HUES48 (cell line): ENCODE measurements at regions not wholly inside any gene's neighbourhood (a gene's known extent, or its start where the extent isn't known, plus 50 kb on each side); places are given as distances from the start of the nearest gene placed in this dataset.
"Not testable (repeated sequence)": the region's sequence is repeated elsewhere in the genome, so short reads cannot be mapped to it uniquely, and the experiment has no call there.

ENCODE experiments used
- H3K27ac ChIP-seq: one replicate; pipeline ENCODE4 v1.7.0; 2013; ENCODE audit warnings: low read depth, low read length, inconsistent platforms
- H3K27me3 ChIP-seq: 2 replicates; pipeline ENCODE4 v1.6.1; 2013; ENCODE audit warnings: mild to moderate bottlenecking, low read length; ENCODE audit not compliant: control insufficient read depth, insufficient read depth
- H3K36me3 ChIP-seq: 2 replicates; pipeline ENCODE4 v1.6.1; 2013; ENCODE audit warnings: low read length; ENCODE audit not compliant: control insufficient read depth, insufficient read depth
- H3K4me1 ChIP-seq: 2 replicates; pipeline ENCODE4 v1.6.1; 2013; ENCODE audit warnings: mild to moderate bottlenecking, low read length; ENCODE audit not compliant: control insufficient read depth, insufficient read depth
- H3K4me3 ChIP-seq: 2 replicates; pipeline ENCODE4 v1.5.1; 2013; ENCODE audit warnings: mild to moderate bottlenecking, low read depth, low read length
- H3K9ac ChIP-seq: 2 replicates; pipeline ENCODE4 v1.6.1; 2013; ENCODE audit warnings: mild to moderate bottlenecking, low read depth, low read length, moderate library complexity
- H3K9me3 ChIP-seq: 2 replicates; pipeline ENCODE4 v1.6.1; 2013; ENCODE audit warnings: low read length; ENCODE audit not compliant: control insufficient read depth, insufficient read depth

DNA sequence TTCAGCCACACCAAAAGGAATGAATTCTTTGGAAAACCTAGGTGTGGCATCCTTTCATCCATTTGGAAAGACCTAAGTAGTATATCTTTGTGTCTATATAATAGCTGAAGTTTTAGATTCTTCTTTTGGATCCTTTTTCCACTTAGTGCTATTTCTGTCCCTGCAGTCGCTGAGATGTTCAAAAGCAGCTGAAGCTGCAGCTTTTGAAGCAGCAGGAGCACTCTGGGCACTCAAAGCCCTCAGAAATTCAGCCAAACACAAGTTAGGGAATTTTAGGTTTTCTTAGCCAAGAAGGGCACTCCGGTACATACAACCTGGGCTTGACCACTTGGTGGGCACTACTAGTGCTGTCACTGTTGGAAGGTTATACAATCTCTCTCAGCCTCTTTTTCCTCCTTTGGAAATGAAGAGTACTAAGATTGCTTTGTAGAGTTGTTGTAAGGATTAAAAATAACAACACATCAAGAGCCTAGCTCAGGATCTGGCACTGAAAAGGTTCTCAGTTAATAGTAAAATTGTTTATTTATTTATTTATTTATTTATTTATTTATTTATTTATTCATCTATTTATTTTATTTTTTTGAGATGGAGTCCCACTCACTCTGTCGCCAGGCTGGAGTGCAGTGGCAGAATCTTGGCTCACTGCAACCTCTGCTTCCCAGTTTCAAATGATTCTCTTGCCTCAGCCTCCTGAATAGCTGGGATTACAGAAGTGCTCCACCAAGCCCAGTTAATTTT, 71.9 kb upstream of the SLC22A16 start:
- H3K4me1 ChIP-seq = peaks cover 10% of the 10 kb centered on the region
- no peaks in the 10 kb centered on the region for H3K27me3 ChIP-seq
- no peaks in the 10 kb centered on the region for H3K36me3 ChIP-seq
- no peak overlapping the region for H3K9ac ChIP-seq
- no peaks in the 10 kb centered on the region; the same call in 1 of the 2 replicates for H3K9me3 ChIP-seq
- peak overlapping the region; percentile 48 for H3K27ac ChIP-seq
- no peak overlapping the region for H3K4me3 ChIP-seq

GRCh38 chr6:110547266-110547964, 71.0 kb upstream of the SLC22A16 start:
- Histone ChIP-seq H3K36me3 (no peaks in the 10 kb centered on the region), H3K9me3 (no peaks in the 10 kb centered on the region; the same call in 1 of the 2 replicates), H3K4me1 (peaks cover 10% of the 10 kb centered on the region), H3K4me3 (no peak overlapping the region), H3K27me3 (no peaks in the 10 kb centered on the region), H3K9ac (no peak overlapping the region), H3K27ac (peak overlapping the region; percentile 48)

GRCh38 chr6:110545081-110545872, 68.9 kb upstream of the SLC22A16 start:
- no peak overlapping the region for H3K27ac ChIP-seq
- no peak overlapping the region for H3K9ac ChIP-seq
- H3K4me3 ChIP-seq = no peak overlapping the region
- H3K9me3 ChIP-seq = no peaks in the 10 kb centered on the region
- no peaks in the 10 kb centered on the region for H3K36me3 ChIP-seq
- H3K4me1 ChIP-seq = peaks cover 2% of the 10 kb centered on the region
- H3K27me3 ChIP-seq = no peaks in the 10 kb centered on the region

GRCh38 chr6:110544472-110544871, 68.1 kb upstream of the SLC22A16 start:
- Histone ChIP-seq H3K27ac (no peak overlapping the region), H3K36me3 (no peaks in the 10 kb centered on the region), H3K27me3 (no peaks in the 10 kb centered on the region), H3K4me1 (no peaks in the 10 kb centered on the region), H3K4me3 (no peak overlapping the region), H3K9me3 (no peaks in the 10 kb centered on the region), H3K9ac (no peak overlapping the region)

GRCh38 chr6:110543106-110543505, 66.7 kb upstream of the SLC22A16 start:
- Histone ChIP-seq H3K4me1 (no peaks in the 10 kb centered on the region), H3K9me3 (no peaks in the 10 kb centered on the region), H3K27me3 (no peaks in the 10 kb centered on the region), H3K27ac (no peak overlapping the region), H3K36me3 (no peaks in the 10 kb centered on the region), H3K4me3 (no peak overlapping the region), H3K9ac (no peak overlapping the region)

DNA sequence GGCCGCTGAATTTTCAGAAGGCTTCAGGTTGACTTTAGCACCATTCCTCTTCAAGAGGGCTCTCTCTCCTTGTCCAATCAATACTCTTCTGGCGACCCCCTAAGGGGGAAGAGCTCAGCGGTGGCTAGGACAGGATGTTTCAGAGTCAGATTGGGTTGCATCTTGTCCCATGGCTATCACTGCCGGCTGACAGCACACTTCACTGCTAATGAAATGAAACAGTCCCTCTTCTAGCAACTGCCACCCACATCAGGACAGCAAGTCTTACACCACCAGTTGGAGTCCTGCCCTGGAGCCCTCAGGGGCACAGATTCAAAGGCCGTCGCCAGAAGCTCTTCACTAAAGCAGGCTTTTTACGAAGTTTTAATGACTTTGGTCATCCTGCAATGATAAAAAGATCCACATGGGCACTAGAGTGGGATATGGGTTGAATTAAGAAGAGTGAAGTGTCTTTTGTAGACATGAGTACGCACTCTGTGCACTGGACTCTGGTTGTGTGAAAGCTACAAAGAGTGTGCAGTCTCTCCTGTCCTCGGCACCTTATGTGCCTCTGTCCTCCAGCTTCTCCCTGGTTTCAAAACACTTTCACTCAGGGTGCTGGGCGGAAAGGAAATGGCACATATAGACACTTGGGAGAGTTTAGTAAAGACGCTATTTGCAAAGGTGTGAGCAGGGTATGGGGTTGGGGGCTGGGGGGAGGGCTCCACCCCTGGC, 66.1 kb upstream of the SLC22A16 start:
- Histone ChIP-seq H3K27me3 (no peaks in the 10 kb centered on the region), H3K4me3 (no peak overlapping the region), H3K9me3 (no peaks in the 10 kb centered on the region), H3K9ac (no peak overlapping the region), H3K4me1 (no peaks in the 10 kb centered on the region), H3K36me3 (no peaks in the 10 kb centered on the region), H3K27ac (no peak overlapping the region)

DNA sequence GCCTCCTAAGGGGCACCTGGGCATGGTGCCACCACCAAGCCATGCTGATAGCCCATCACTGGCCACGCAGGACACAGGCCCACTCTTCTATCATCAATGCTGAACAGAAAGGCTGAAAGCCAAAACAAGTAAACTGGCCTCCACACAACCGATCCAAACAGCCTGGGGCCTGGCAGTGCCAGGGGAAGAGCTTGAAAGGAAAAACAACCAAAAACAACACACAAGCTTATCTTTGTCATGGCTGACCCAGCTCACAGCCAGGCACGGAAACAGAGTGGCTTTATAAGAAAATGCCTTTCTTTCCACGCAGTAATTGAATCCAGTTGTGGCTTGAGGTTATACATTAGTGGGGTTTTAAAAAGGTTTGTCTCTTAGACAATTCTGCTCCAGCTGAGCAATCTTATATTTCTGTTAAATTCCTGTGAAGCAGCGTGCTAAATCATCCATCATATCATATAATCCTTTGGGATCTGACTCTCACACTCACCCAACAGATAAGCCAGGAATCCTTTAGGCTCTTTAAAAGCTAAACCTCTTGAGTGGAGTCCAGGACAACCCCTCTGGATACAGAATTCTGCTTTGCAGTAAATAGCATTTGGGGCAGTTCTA, 65.4 kb upstream of the SLC22A16 start:
- Histone ChIP-seq H3K9me3 (no peaks in the 10 kb centered on the region), H3K9ac (no peak overlapping the region), H3K4me3 (no peak overlapping the region), H3K4me1 (no peaks in the 10 kb centered on the region), H3K27ac (no peak overlapping the region), H3K27me3 (no peaks in the 10 kb centered on the region), H3K36me3 (no peaks in the 10 kb centered on the region)

DNA sequence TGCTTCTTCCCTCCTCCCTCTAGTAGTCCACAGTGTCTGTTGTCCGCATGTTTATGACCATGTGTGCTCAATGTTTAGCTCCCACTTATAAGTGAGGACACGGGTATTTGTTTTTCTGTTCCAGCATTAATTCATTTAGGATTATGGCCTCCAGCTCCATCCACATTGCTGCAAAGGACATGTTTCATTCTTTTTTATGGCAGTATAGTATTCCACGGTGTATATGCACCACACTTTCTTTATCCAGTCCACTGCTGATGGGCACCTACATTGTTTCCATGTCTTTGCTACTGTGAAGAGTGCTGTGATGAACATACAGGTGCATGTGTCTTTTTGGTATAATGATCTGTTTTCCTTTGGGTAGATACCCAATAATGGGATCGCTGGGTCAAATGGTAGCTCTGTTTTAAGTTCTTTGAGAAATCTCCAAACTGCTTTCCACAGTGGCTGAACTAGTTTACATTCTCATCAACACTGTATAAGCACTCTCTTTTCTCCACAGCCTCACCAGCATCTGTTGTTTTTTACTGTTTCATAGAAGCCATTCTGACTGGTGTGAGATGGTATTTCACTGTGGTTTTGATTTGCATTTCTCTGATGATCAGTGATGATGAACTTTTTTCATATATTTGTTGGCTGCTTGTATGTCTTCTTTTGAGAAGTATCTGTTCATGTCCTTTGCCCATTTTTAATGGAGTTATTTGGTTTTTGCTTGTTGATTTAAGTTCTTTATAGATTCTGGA, 63.0 kb upstream of the SLC22A16 start:
- H3K27ac ChIP-seq = not testable (repeated sequence)

GRCh38 chr6:110538416-110539160, 62.2 kb upstream of the SLC22A16 start:
- Histone ChIP-seq H3K36me3 (no peaks in the 10 kb centered on the region), H3K9ac (no peak overlapping the region), H3K4me1 (no peaks in the 10 kb centered on the region), H3K27ac (no peak overlapping the region), H3K9me3 (0 out of 2 replicates have a peak, but pooled peaks cover 3% of the 10 kb centered on the region), H3K27me3 (no peaks in the 10 kb centered on the region), H3K4me3 (no peak overlapping the region)

More for the DNA sequence above, 63.0 kb upstream of the SLC22A16 start:
- not testable (repeated sequence) for H3K9ac ChIP-seq, H3K9me3 ChIP-seq, H3K4me1 ChIP-seq, H3K4me3 ChIP-seq, H3K36me3 ChIP-seq, H3K27me3 ChIP-seq
